K562 (cell line): ENCODE measurements at regions not wholly inside any gene's neighbourhood (a gene's known extent, or its start where the extent isn't known, plus 50 kb on each side); places are given as distances from the start of the nearest gene placed in this dataset.

Experiments
- DPF2 ChIP-seq: fragments of 450-650 bp; IDR thresholded peaks from 2 replicates; pipeline ENCODE4 v1.6.1; 2016
- NKRF ChIP-seq: fragments of 450-650 bp; IDR thresholded peaks from 2 replicates; pipeline ENCODE4 v1.6.1; 2016; ENCODE audit warnings: borderline replicate concordance
- PCBP2 ChIP-seq: fragments of 200-400 bp; formaldehyde crosslinking; IDR thresholded peaks from 2 replicates; pipeline ENCODE4 v1.6.1; 2018; ENCODE audit warnings: low read length, low read depth, mild to moderate bottlenecking, moderate library complexity; ENCODE audit not compliant: poor library complexity, severe bottlenecking
- PPARD ChIP-seq: fragments of 250-450 bp; sonication (Bioruptor Pico); IDR thresholded peaks from 2 replicates; pipeline ENCODE4 v1.8.0; 2022; ENCODE audit warnings: inconsistent platforms, mild to moderate bottlenecking, moderate library complexity
- PURB ChIP-seq: sonication (generic); formaldehyde crosslinking; IDR thresholded peaks from 2 replicates; pipeline ENCODE4 v1.9.0; 2021; ENCODE audit warnings: low read depth, mild to moderate bottlenecking, missing genetic modification reagents
- RBM15 ChIP-seq: fragments of 200-400 bp; formaldehyde crosslinking; IDR thresholded peaks from 2 replicates; pipeline ENCODE4 v1.6.1; 2018; ENCODE audit warnings: mild to moderate bottlenecking, low read length, moderate library complexity; ENCODE audit not compliant: insufficient read depth
- SIN3B ChIP-seq: fragments of 450-650 bp; IDR thresholded peaks from 2 replicates; pipeline ENCODE4 v1.6.1; 2017; ENCODE audit warnings: low read depth, mild to moderate bottlenecking, moderate library complexity
- ZKSCAN8 ChIP-seq: fragments of 200-800 bp; sonication (Bioruptor generic); IDR thresholded peaks from 2 replicates; pipeline ENCODE4 v1.6.1; 2016; ENCODE audit warnings: missing genetic modification characterization, missing compliant biosample characterization
- ZNF274 ChIP-seq: IDR thresholded peaks from 2 replicates; pipeline ENCODE4 v1.6.1; 2011; ENCODE audit warnings: low read depth, mild to moderate bottlenecking, low read length, moderate library complexity, borderline replicate concordance
- ZNF707 ChIP-seq: fragments of 250-450 bp; sonication (Bioruptor Pico); conservative IDR thresholded peaks from 2 replicates; pipeline ENCODE4 v1.8.0; 2022; ENCODE audit warnings: inconsistent platforms, mild to moderate bottlenecking, moderate library complexity
- TF ChIP-seq, protein P1 (sequence below): fragments of 450-650 bp; IDR thresholded peaks from 2 replicates; pipeline ENCODE4 v1.6.1; 2016; ENCODE audit warnings: mild to moderate bottlenecking

- TF ChIP-seq SIN3B (no peak), PCBP2 (no peak), RBM15 (no peak), PURB (CRISPR knock-in tag) (no peak), NKRF (no peak), DPF2 (no peak), ZNF274 (no peak), ZNF707 (CRISPR knock-in tag) (no peak), PPARD (no peak), ZKSCAN8 (no peak)
- TF ChIP-seq, protein P1, sequence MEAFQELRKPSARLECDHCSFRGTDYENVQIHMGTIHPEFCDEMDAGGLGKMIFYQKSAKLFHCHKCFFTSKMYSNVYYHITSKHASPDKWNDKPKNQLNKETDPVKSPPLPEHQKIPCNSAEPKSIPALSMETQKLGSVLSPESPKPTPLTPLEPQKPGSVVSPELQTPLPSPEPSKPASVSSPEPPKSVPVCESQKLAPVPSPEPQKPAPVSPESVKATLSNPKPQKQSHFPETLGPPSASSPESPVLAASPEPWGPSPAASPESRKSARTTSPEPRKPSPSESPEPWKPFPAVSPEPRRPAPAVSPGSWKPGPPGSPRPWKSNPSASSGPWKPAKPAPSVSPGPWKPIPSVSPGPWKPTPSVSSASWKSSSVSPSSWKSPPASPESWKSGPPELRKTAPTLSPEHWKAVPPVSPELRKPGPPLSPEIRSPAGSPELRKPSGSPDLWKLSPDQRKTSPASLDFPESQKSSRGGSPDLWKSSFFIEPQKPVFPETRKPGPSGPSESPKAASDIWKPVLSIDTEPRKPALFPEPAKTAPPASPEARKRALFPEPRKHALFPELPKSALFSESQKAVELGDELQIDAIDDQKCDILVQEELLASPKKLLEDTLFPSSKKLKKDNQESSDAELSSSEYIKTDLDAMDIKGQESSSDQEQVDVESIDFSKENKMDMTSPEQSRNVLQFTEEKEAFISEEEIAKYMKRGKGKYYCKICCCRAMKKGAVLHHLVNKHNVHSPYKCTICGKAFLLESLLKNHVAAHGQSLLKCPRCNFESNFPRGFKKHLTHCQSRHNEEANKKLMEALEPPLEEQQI: no peak
Measured at GRCh38 chr19:27744926-27745768, 1467.8 kb downstream of the UQCRFS1 start (continued).
